ENCODE measurements at regions not wholly inside any gene's neighbourhood (a gene's known extent, or its start where the extent isn't known, plus 50 kb on each side); places are given as distances from the start of the nearest gene placed in this dataset.
"Not testable (repeated sequence)": the region's sequence is repeated elsewhere in the genome, so short reads cannot be mapped to it uniquely, and the experiment has no call there.

DNA sequence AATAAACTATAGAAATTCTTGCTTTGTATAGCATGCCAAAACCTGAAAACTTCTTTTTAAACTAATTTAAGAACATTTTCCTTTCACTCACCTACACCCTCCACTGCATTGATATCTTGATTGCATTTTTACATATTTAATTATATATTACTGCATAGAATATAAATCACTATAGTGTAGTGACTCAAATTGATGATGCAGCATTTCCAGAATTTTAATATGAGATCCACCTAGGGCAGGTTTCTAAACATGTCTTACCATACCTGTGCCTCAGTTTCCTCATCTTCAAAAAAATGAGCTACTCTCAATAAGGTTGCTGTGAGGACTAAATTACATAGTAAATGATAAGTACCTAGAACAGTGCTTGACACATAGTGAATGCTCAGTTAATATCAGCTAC, 881.5 kb downstream of the RPS29 start:
- no peaks in the 10 kb centered on the region for H3K4me1 ChIP-seq (ENCODE audit: control insufficient read depth, extremely low read depth, insufficient read depth, low read length)
- no peaks in the 10 kb centered on the region for H3K9me3 ChIP-seq (ENCODE audit: control insufficient read depth, low read depth, low read length)
- no peak overlapping the region for H3K4me3 ChIP-seq (ENCODE audit: control insufficient read depth in 2 of 3, extremely low read depth in 1 of 3, insufficient read depth in 2 of 3, low read depth in 1 of 3, low read length in 3 of 3)
- no peaks in the 10 kb centered on the region for H3K9me1 ChIP-seq (ENCODE audit: control insufficient read depth, extremely low read depth, insufficient read depth, low read length)
- no peak overlapping the region for H3K27ac ChIP-seq (ENCODE audit: control insufficient read depth, insufficient read depth, low read length)
- dilution Hi-C loops (cut with MboI; ENCODE audit: extremely low pct_ligation_motif_present, low sequenced_read_pairs) = no loop called here
- H3K9ac ChIP-seq (ENCODE audit: control insufficient read depth, extremely low read depth, insufficient read depth, low read length) = no peak overlapping the region
- H3K4me2 ChIP-seq (ENCODE audit: control insufficient read depth, extremely low read depth, insufficient read depth, low read depth, low read length) = no peak overlapping the region
- no peak overlapping the region for H2AFZ ChIP-seq (ENCODE audit: control insufficient read depth, low read length)
- TF ChIP-seq, protein P1, sequence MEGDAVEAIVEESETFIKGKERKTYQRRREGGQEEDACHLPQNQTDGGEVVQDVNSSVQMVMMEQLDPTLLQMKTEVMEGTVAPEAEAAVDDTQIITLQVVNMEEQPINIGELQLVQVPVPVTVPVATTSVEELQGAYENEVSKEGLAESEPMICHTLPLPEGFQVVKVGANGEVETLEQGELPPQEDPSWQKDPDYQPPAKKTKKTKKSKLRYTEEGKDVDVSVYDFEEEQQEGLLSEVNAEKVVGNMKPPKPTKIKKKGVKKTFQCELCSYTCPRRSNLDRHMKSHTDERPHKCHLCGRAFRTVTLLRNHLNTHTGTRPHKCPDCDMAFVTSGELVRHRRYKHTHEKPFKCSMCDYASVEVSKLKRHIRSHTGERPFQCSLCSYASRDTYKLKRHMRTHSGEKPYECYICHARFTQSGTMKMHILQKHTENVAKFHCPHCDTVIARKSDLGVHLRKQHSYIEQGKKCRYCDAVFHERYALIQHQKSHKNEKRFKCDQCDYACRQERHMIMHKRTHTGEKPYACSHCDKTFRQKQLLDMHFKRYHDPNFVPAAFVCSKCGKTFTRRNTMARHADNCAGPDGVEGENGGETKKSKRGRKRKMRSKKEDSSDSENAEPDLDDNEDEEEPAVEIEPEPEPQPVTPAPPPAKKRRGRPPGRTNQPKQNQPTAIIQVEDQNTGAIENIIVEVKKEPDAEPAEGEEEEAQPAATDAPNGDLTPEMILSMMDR (optimal IDR thresholded peaks at IDR 0.05 in 1 of 3, IDR thresholded peaks at IDR 0.05 in 1 of 3, conservative IDR thresholded peaks at IDR 0.05 in 1 of 3; ENCODE audit: extremely low read depth in 1 of 3, insufficient read depth in 2 of 3, low read length in 3 of 3) = no peak
- TF ChIP-seq EZH2 (IDR thresholded peaks at IDR 0.05; ENCODE audit: low read length) = no peak
- no peaks in the 10 kb centered on the region for H3K36me3 ChIP-seq (ENCODE audit: control insufficient read depth in 2 of 2, extremely low read depth in 1 of 2, insufficient read depth in 2 of 2, low read length in 2 of 2)
- H4K20me1 ChIP-seq (ENCODE audit: control insufficient read depth, extremely low read depth, insufficient read depth, low read length) = no peaks in the 10 kb centered on the region
- FAIRE-seq (no peak), DNase-seq (ENCODE audit: low read depth, low spot score) (no peak)
- H3K27me3 ChIP-seq (ENCODE audit: control insufficient read depth, extremely low read depth, insufficient read depth, low read length) = no peaks in the 10 kb centered on the region
- no peaks in the 10 kb centered on the region for H3K79me2 ChIP-seq (ENCODE audit: control insufficient read depth, insufficient read depth, low read length)

DNA sequence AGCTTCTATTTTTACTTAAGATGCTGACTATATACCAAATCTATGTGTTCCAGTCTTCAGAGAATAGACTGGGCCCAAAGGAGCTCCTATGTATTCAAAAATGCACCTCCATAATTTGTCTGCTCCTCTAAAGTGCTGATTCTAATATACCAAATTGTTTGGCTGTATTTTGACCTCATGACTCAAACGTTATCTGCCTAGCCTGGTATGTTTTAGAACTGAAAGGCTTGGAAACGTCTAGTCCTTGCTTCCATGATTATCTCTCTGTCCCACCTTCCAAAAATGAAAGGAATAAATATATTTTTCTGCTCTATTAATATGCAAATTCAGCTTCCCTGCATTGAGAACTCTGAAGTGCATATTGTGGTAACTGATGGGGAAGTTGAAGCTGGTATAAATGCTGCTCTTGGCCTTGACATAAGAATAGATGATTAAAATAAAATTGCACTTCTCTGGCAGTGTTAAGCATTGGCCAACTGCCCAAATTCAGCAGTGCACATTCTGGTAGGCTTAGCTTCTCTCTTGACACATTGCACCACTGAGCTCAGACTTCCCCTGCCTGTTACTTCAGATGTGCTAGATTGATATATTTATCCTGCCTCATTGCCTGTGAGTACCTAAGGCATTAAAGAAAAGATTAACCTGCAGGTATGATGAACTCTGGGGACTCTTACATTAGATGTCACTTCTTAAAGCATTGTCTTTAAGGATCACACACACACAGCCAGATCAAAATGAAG, 882.3 kb downstream of the RPS29 start:
- Histone ChIP-seq H3K4me3 (ENCODE audit: control insufficient read depth in 2 of 3, extremely low read depth in 1 of 3, insufficient read depth in 2 of 3, low read depth in 1 of 3, low read length in 3 of 3) (no peak overlapping the region), H3K79me2 (ENCODE audit: control insufficient read depth, insufficient read depth, low read length) (no peaks in the 10 kb centered on the region), H3K9me3 (ENCODE audit: control insufficient read depth, low read depth, low read length) (no peaks in the 10 kb centered on the region), H2AFZ (ENCODE audit: control insufficient read depth, low read length) (no peak overlapping the region), H3K27me3 (ENCODE audit: control insufficient read depth, extremely low read depth, insufficient read depth, low read length) (no peaks in the 10 kb centered on the region), H3K27ac (ENCODE audit: control insufficient read depth, insufficient read depth, low read length) (no peak overlapping the region), H3K9me1 (ENCODE audit: control insufficient read depth, extremely low read depth, insufficient read depth, low read length) (no peaks in the 10 kb centered on the region), H3K9ac (ENCODE audit: control insufficient read depth, extremely low read depth, insufficient read depth, low read length) (no peak overlapping the region), H3K36me3 (ENCODE audit: control insufficient read depth in 2 of 2, extremely low read depth in 1 of 2, insufficient read depth in 2 of 2, low read length in 2 of 2) (no peaks in the 10 kb centered on the region), H4K20me1 (ENCODE audit: control insufficient read depth, extremely low read depth, insufficient read depth, low read length) (no peaks in the 10 kb centered on the region), H3K4me2 (ENCODE audit: control insufficient read depth, extremely low read depth, insufficient read depth, low read depth, low read length) (no peak overlapping the region), H3K4me1 (ENCODE audit: control insufficient read depth, extremely low read depth, insufficient read depth, low read length) (no peaks in the 10 kb centered on the region)
- no peak for FAIRE-seq
- no peak for TF ChIP-seq EZH2 (IDR thresholded peaks at IDR 0.05; ENCODE audit: low read length)
- TF ChIP-seq, protein P1 (optimal IDR thresholded peaks at IDR 0.05 in 1 of 3, IDR thresholded peaks at IDR 0.05 in 1 of 3, conservative IDR thresholded peaks at IDR 0.05 in 1 of 3; ENCODE audit: extremely low read depth in 1 of 3, insufficient read depth in 2 of 3, low read length in 3 of 3) = no peak
- DNase-seq (ENCODE audit: low read depth, low spot score) = no peak
- dilution Hi-C loops (cut with MboI; ENCODE audit: extremely low pct_ligation_motif_present, low sequenced_read_pairs) = no loop called here

DNA sequence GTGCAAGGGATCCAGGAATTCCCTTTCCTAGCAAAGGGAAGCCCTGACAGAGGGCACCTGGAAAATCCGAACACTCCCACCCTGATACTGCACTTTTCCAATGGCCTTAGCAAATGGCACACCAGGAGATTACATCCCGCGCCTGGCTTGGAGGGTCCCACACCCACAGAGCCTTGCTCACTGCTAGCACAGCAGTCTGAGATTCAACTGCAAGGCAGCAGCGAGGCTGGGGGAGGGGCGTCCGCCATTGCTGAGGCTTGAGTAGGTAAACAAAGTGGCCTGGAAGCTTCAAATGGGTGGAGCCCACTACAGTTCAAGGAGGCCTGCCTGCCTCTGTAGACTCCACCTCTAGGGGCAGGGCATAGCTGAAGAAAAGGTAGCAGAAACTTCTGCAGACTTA, 888.8 kb downstream of the RPS29 start:
- H2AFZ ChIP-seq (ENCODE audit: control insufficient read depth, low read length); H3K9ac ChIP-seq (ENCODE audit: control insufficient read depth, extremely low read depth, insufficient read depth, low read length); DNase-seq (ENCODE audit: low read depth, low spot score); H3K9me1 ChIP-seq (ENCODE audit: control insufficient read depth, extremely low read depth, insufficient read depth, low read length); H3K4me3 ChIP-seq (ENCODE audit: control insufficient read depth in 2 of 3, extremely low read depth in 1 of 3, insufficient read depth in 2 of 3, low read depth in 1 of 3, low read length in 3 of 3); H3K4me2 ChIP-seq (ENCODE audit: control insufficient read depth, extremely low read depth, insufficient read depth, low read depth, low read length); H4K20me1 ChIP-seq (ENCODE audit: control insufficient read depth, extremely low read depth, insufficient read depth, low read length); dilution Hi-C loops (cut with MboI; ENCODE audit: extremely low pct_ligation_motif_present, low sequenced_read_pairs); H3K79me2 ChIP-seq (ENCODE audit: control insufficient read depth, insufficient read depth, low read length); H3K27ac ChIP-seq (ENCODE audit: control insufficient read depth, insufficient read depth, low read length); H3K4me1 ChIP-seq (ENCODE audit: control insufficient read depth, extremely low read depth, insufficient read depth, low read length); H3K27me3 ChIP-seq (ENCODE audit: control insufficient read depth, extremely low read depth, insufficient read depth, low read length); H3K36me3 ChIP-seq (ENCODE audit: control insufficient read depth in 2 of 2, extremely low read depth in 1 of 2, insufficient read depth in 2 of 2, low read length in 2 of 2); FAIRE-seq; H3K9me3 ChIP-seq (ENCODE audit: control insufficient read depth, low read depth, low read length): not testable (repeated sequence)
